ENCODE measurements at regions not wholly inside any gene's neighbourhood (a gene's known extent, or its start where the extent isn't known, plus 50 kb on each side); places are given as distances from the start of the nearest gene placed in this dataset.

GRCh38 chr4:30863021-30863420 is 142.9 kb downstream of the PCDH7 start:
- no peak overlapping the region for H2BK20ac ChIP-seq (ENCODE audit: low read length)
- H2BK120ac ChIP-seq (replicated peaks; ENCODE audit: low read depth, low read length), result no peak overlapping the region
- no peak for TF ChIP-seq ATF3 (IDR thresholded peaks at IDR 0.05; ENCODE audit: insufficient read depth, low read depth, low read length)
- TF ChIP-seq EGR1 (IDR thresholded peaks at IDR 0.05; ENCODE audit: borderline replicate concordance, low read depth, low read length), result no peak
- TF ChIP-seq MAFK (IDR thresholded peaks at IDR 0.05; ENCODE audit: low read depth, low read length), result no peak
- no peak for TF ChIP-seq SRF (IDR thresholded peaks at IDR 0.05; ENCODE audit: low read depth, low read length)
- no peak for TF ChIP-seq SAP30 (IDR thresholded peaks at IDR 0.05; ENCODE audit: insufficient read depth, insufficient replicate concordance, low read length)
- no peak for TF ChIP-seq JUND (IDR thresholded peaks at IDR 0.05; ENCODE audit: low read length)
- TF ChIP-seq SUZ12 (IDR thresholded peaks at IDR 0.05; ENCODE audit: low read length), result no peak
- TF ChIP-seq SP4 (IDR thresholded peaks at IDR 0.05; ENCODE audit: low read length), result no peak
- TF ChIP-seq NANOG (IDR thresholded peaks at IDR 0.05; ENCODE audit: insufficient read depth, low read depth, low read length, poor library complexity, severe bottlenecking), result no peak
- TF ChIP-seq TAF7 (optimal IDR thresholded peaks at IDR 0.05; ENCODE audit: borderline replicate concordance, low read depth, low read length), result no peak
- no peak for TF ChIP-seq CHD1 (IDR thresholded peaks at IDR 0.05; ENCODE audit: low read depth, low read length)
- no peak for TF ChIP-seq KDM1A (IDR thresholded peaks at IDR 0.05; ENCODE audit: borderline replicate concordance, low read length)
- H4K8ac ChIP-seq (ENCODE audit: extremely low read depth, insufficient read depth, low read length), result no peak overlapping the region
- WGBS, 2 experiments (ENCODE audit: extremely low coverage in 1 of 2, insufficient coverage in 1 of 2, insufficient read length in 1 of 2, insufficient replicate concordance in 2 of 2, low coverage in 1 of 2, low lambda C conversion rate in 2 of 2, missing lambda C conversion rate in 1 of 2), result 91% methylated on average over 2 of the region's 2 CpGs; no CpG with 5 or more reads in 1 of the 2 experiments
- H3K4ac ChIP-seq (replicated peaks; ENCODE audit: insufficient read length, low read depth, low read length), result no peak overlapping the region
- POLR2A ChIA-PET (ENCODE audit: partially characterized antibody), result no interaction called here
- no peaks in the 10 kb centered on the region; the same call in 1 of the 2 replicates for H3K23me2 ChIP-seq (ENCODE audit: low read depth, low read length)
- CTCF ChIA-PET (ENCODE audit: partially characterized antibody), result interaction anchor here (1.3 kb wide), 1 partner anchor 23 kb away, joined by 3 read pairs; no protein-coding TSS in a partner anchor
- H3K79me1 ChIP-seq (ENCODE audit: low read depth, low read length), result no peaks in the 10 kb centered on the region
- no peak overlapping the region for H3K4me3 ChIP-seq (ENCODE audit: extremely low read depth in 1 of 4, insufficient read depth in 2 of 4, low read depth in 3 of 4, low read length in 4 of 4)
- H3K14ac ChIP-seq (ENCODE audit: insufficient read length), result no peak overlapping the region
- H4K5ac ChIP-seq (ENCODE audit: insufficient read length, low read depth, low read length), result no peak overlapping the region
- no peaks in the 10 kb centered on the region for H3K79me2 ChIP-seq (ENCODE audit: control insufficient read depth in 1 of 2, insufficient read depth in 2 of 2, low read length in 2 of 2)
- no peak overlapping the region for H2AFZ ChIP-seq (ENCODE audit: low read length)
- no peak overlapping the region for H2AK5ac ChIP-seq (ENCODE audit: low read depth, low read length)
- FAIRE-seq, result no peak
- H2BK12ac ChIP-seq (ENCODE audit: low read depth, low read length), result no peak overlapping the region
- no peak overlapping the region for H3K56ac ChIP-seq (replicated peaks; ENCODE audit: insufficient read length, low read depth, low read length)
- no peaks in the 10 kb centered on the region for H4K20me1 ChIP-seq (replicated peaks in 1 of 2; ENCODE audit: control insufficient read depth in 1 of 2, insufficient read depth in 2 of 2, low read length in 2 of 2)
- no peaks in the 10 kb centered on the region for H3K27me3 ChIP-seq (replicated peaks in 1 of 4; ENCODE audit: control insufficient read depth in 3 of 4, extremely low read depth in 1 of 4, insufficient read depth in 3 of 4, low read length in 3 of 4)
- H2BK15ac ChIP-seq (ENCODE audit: low read length), result no peak overlapping the region
- H3K23ac ChIP-seq (ENCODE audit: insufficient read length), result no peak overlapping the region
- H3K18ac ChIP-seq (ENCODE audit: extremely low read depth, low read length), result no peak overlapping the region
- no peak for DNase-seq (ENCODE audit: low read depth in 1 of 2, low spot score in 2 of 2)
- H3K9me3 ChIP-seq (ENCODE audit: insufficient read depth in 2 of 2, low read depth in 1 of 2, low read length in 1 of 2), result no peaks in the 10 kb centered on the region
- H3K36me3 ChIP-seq (ENCODE audit: control insufficient read depth in 2 of 4, insufficient read depth in 4 of 4, low read length in 3 of 4), result no peaks in the 10 kb centered on the region
- H3K4me2 ChIP-seq (ENCODE audit: insufficient read depth in 1 of 2, low read depth in 2 of 2, low read length in 2 of 2), result no peak overlapping the region
- H3K4me1 ChIP-seq (replicated peaks in 1 of 4; ENCODE audit: control insufficient read depth in 3 of 4, insufficient read depth in 4 of 4, low read length in 3 of 4), result peaks cover 0 to 2% (median 0%) of the 10 kb centered on the region in 4 experiments; a peak in 1 of 7 replicates
- no peak overlapping the region for H4K91ac ChIP-seq (replicated peaks; ENCODE audit: insufficient read length, low read length)
- H2BK5ac ChIP-seq (ENCODE audit: low read depth, low read length), result no peak overlapping the region
- H3K27ac ChIP-seq (ENCODE audit: low read depth, low read length), result no peak overlapping the region
- H3K9ac ChIP-seq (replicated peaks in 1 of 4; ENCODE audit: extremely low read depth in 1 of 4, low read depth in 3 of 4, low read length in 3 of 4), result no peak overlapping the region
